ENCODE measurements at regions not wholly inside any gene's neighbourhood (a gene's known extent, or its start where the extent isn't known, plus 50 kb on each side); places are given as distances from the start of the nearest gene placed in this dataset.

DNA sequence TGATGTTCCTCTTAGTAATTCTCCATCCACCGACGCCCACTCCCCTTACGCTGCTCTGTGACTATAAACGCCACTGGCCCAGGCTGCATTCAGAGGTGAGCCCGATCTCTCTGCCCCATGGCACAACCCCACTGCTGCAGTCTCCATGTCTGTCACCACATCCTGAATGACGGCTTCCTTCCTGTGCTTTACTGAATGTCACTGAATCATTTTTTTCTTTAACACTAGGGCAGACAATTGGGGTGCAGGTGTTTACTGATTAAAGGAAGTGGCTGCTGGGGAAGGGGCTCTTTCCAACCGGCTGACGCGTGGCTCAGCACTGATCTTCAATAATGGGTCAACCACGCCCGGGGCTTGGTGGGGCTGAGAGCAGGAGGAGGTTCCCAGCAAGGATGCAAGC is 208.3 kb downstream of the USP6NL start:
- TF ChIP-seq, protein P1, sequence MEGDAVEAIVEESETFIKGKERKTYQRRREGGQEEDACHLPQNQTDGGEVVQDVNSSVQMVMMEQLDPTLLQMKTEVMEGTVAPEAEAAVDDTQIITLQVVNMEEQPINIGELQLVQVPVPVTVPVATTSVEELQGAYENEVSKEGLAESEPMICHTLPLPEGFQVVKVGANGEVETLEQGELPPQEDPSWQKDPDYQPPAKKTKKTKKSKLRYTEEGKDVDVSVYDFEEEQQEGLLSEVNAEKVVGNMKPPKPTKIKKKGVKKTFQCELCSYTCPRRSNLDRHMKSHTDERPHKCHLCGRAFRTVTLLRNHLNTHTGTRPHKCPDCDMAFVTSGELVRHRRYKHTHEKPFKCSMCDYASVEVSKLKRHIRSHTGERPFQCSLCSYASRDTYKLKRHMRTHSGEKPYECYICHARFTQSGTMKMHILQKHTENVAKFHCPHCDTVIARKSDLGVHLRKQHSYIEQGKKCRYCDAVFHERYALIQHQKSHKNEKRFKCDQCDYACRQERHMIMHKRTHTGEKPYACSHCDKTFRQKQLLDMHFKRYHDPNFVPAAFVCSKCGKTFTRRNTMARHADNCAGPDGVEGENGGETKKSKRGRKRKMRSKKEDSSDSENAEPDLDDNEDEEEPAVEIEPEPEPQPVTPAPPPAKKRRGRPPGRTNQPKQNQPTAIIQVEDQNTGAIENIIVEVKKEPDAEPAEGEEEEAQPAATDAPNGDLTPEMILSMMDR (conservative IDR thresholded peaks at IDR 0.05; ENCODE audit: low read length): no peak
- TF ChIP-seq EZH2phosphoT487 (IDR thresholded peaks at IDR 0.05; ENCODE audit: borderline replicate concordance, low read depth, low read length): no peak
